NCI-H524 treated with DMSO at 0.1 percent for 48 hours (cell line): ENCODE measurements at regions not wholly inside any gene's neighbourhood (a gene's known extent, or its start where the extent isn't known, plus 50 kb on each side); places are given as distances from the start of the nearest gene placed in this dataset.

ENCODE experiments used
- DNase-seq: peaks from one replicate; lab custom pipeline; 2025; lab: John Stamatoyannopoulos, UW

- no peak for DNase-seq
These were observed 1052.4 kb downstream of the TUSC7 start for GRCh38 chr3:117761703-117762620.

- peak; percentile 10 for DNase-seq
These were observed 1053.0 kb downstream of the TUSC7 start for GRCh38 chr3:117762621-117763037.

- DNase-seq, result peak; percentile 46
These were observed 1054.0 kb downstream of the TUSC7 start for GRCh38 chr3:117763561-117763960.

DNA sequence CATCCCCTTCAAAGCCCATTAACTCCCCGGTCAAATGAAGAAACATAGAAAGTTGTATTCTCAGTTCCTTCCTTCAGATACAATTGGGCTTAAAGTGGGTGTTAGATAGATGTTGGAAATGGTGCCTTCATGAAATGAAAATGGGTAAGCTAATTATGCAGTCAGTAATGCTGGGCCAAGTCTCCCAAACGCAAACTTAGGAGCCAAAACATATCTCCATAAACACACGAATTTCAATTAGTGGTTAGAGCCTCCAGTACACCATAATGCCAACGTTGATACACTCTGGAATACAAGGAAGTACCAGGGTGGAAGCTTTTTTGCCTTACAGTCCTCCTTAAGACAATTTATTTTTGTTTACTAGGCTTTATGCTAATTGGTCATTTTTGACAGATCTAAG, 1059.0 kb downstream of the TUSC7 start:
- DNase-seq, result no peak

- DNase-seq, result no peak
These were observed 1064.6 kb downstream of the TUSC7 start for GRCh38 chr3:117774130-117774529.

DNA sequence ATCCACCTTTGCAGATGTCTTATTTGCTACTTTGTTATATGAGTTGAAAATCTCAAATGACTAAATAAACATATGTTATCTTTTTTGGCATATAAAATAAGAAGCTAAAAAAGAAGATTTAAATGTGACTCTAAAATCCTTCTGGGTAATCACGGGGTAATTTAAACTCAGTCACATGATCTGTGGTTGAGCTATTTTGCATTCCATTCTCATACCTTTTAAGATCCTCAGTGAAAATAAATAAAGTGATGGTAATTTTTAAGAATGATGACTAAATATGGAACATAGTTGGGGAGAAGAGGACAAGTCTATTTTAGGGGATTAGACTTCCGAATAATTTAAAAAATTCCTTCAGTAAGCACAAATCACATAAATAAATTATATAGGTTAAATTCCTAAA, 1076.8 kb downstream of the TUSC7 start:
- no peak for DNase-seq

GRCh38 chr3:117788061-117788460, 1078.5 kb downstream of the TUSC7 start:
- DNase-seq, result no peak

GRCh38 chr3:117788506-117788905, 1078.9 kb downstream of the TUSC7 start:
- no peak for DNase-seq

- DNase-seq, result no peak
These were observed 1080.8 kb downstream of the TUSC7 start for GRCh38 chr3:117790235-117790987.

GRCh38 chr3:117793622-117794265, 1084.2 kb downstream of the TUSC7 start:
- no peak for DNase-seq

DNA sequence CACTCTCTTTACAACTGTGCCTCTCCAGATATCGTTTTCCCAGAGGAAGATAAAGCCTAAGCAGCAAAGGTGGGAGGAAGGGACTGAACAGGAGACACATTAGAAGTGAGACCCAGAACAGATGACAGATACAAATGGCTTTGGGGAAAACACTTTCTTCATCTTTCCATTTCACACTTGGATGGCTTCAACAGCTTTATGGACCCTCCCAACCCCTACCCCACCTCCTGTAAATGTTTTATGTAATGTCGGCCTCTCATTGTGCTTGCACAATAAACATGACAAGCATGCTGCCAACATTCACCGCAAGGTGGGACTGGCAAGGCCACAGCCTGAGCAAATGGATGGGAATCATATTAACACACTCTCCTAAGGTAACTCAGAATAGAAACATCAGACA, 1088.6 kb downstream of the TUSC7 start:
- no peak for DNase-seq

GRCh38 chr3:117798687-117799386, 1089.3 kb downstream of the TUSC7 start:
- DNase-seq, result no peak

DNA sequence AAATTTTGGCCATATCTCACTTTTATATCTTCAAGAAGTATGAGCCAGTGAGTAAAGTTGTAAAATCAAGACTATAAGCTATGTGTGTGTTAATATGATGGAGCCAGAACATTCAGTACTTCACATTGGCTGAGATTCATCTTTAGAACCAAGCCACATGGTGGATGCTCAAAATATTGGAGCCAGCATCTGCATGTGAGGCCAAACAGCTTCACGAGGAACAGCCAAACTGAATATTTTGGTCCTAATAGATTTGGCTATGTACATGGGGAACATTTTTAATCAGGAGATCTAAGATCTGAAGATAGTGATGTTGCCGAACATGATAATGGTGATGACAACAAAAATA, 1089.8 kb downstream of the TUSC7 start:
- DNase-seq, result no peak

- DNase-seq, result no peak
These were observed 1092.3 kb downstream of the TUSC7 start for GRCh38 chr3:117801912-117802239.

GRCh38 chr3:117809186-117810081, 1099.9 kb downstream of the TUSC7 start:
- DNase-seq, result no peak

- no peak for DNase-seq
These were observed 1102.2 kb downstream of the TUSC7 start for GRCh38 chr3:117811786-117812185.

GRCh38 chr3:117814975-117815374, 1105.4 kb downstream of the TUSC7 start:
- DNase-seq, result no peak

DNA sequence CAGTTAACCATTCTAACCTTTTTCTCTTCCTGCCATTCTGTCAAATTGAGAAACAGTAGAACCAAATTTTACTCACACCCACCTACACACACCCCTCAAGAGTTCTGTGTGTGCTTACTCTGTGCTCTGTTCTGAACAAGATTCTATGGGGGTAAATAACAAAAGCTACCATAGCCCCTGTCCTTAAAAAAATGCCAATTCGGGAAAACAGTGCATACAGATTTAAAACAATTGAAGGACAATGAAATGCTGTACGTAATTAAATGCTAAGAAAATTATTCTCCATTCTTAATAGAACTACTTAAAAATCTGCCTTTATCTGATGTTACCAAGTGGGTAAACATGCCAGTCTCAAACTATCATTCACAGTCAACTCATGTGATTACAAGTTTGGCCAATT, 1107.5 kb downstream of the TUSC7 start:
- no peak for DNase-seq

DNA sequence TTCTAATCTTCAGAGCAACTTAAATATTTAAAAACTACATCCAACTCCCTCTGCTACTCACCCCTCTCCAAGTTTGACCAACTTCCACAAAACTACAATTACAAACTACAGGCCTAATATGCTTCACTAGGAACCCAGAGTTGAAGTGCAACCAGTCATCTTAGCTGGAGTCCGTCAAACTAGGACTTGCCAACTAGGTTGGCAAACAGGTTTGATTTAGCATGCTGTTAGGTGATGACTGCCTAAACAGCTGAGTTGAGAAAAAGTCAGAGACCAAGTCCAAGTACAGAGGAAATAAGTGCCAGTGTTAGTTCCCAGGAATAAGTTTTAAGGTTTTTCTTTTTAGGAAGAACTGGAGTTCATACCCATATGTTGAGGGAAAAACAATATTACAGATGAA, 1109.0 kb downstream of the TUSC7 start:
- no peak for DNase-seq

DNA sequence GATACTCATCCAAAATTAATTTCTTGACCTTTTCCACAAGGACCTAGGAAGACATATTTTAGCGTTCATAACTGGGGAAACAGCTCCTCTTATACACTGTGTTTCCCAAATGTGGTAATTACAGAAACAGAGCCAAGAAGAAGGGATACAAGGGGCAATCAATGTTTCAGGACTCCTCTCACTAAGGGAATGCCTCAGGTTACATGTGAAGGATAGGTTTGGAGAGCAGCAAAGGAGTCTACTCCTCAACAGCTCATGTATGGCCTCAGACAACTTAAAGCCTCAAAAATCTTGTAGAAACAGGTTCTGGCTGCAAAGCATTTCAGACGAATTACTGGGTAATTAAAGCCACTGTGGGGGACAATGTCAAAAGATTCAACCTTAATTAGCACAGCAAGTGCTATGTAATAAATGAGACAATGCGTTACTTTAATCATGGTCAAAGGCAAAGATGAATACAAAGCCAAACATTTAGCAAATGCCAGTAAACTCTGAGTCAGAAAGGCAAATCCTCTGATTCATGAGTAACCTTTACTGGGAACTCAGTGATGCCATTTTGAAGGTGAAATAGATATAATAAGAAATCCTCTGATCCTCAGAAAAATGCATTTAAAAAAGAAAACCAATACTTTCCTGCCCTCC, 1111.2 kb downstream of the TUSC7 start:
- DNase-seq, result no peak

DNA sequence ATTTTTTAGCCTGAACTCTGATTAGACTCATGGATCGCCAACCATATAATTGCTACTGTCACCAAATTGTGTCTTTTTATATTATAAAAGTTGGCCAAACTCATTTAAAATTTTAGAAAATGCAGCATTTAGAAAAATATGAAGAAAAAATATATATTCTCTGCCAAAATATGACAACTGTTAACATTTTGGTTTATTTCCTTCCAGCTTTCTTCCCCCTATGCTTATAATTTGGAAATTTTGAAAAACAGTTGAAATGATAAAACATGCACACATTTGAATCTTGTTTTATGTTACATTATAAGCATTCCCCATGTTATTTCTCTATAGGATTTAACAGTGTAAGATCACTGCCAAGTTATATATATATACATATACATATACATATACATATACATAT, 1112.8 kb downstream of the TUSC7 start:
- DNase-seq, result no peak
